Lower leg skin (tissue), 3 donors: ENCODE measurements at regions not wholly inside any gene's neighbourhood (a gene's known extent, or its start where the extent isn't known, plus 50 kb on each side); places are given as distances from the start of the nearest gene placed in this dataset.

Experiments used
- POLR2A ChIP-seq, 2 donors: fragments of 450-650 bp; IDR thresholded peaks; one replicate each; pipeline ENCODE4 v1.6.1; 2016 to 2017; ENCODE audit warnings: antibody characterized with exemption in 2 of 2, mild to moderate bottlenecking in 1 of 2, moderate library complexity in 1 of 2
- TF ChIP-seq, protein P1 (sequence below), 3 donors: fragments of 450-650 bp; IDR thresholded peaks; one replicate each; pipeline ENCODE4 v1.5.1; 2016; ENCODE audit warnings: antibody characterized with exemption in 3 of 3, mild to moderate bottlenecking in 3 of 3, moderate library complexity in 2 of 3

GRCh38 chr10:124186956-124187355, 93.6 kb upstream of the CHST15 start:
- TF ChIP-seq POLR2A (IDR thresholded peaks at IDR 0.05): no peak
- TF ChIP-seq, protein P1, sequence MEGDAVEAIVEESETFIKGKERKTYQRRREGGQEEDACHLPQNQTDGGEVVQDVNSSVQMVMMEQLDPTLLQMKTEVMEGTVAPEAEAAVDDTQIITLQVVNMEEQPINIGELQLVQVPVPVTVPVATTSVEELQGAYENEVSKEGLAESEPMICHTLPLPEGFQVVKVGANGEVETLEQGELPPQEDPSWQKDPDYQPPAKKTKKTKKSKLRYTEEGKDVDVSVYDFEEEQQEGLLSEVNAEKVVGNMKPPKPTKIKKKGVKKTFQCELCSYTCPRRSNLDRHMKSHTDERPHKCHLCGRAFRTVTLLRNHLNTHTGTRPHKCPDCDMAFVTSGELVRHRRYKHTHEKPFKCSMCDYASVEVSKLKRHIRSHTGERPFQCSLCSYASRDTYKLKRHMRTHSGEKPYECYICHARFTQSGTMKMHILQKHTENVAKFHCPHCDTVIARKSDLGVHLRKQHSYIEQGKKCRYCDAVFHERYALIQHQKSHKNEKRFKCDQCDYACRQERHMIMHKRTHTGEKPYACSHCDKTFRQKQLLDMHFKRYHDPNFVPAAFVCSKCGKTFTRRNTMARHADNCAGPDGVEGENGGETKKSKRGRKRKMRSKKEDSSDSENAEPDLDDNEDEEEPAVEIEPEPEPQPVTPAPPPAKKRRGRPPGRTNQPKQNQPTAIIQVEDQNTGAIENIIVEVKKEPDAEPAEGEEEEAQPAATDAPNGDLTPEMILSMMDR (IDR thresholded peaks at IDR 0.05): no peak
